HCT116 (cell line): ENCODE measurements at regions not wholly inside any gene's neighbourhood (a gene's known extent, or its start where the extent isn't known, plus 50 kb on each side); places are given as distances from the start of the nearest gene placed in this dataset.

Source experiments
- ATAC-seq: fragments of 200-7000 bp; cut with Tn5 transposase; 2 replicates; pipeline ENCODE4 v1.9.1; 2020; ENCODE audit warnings: mild to moderate bottlenecking, moderate library complexity
- BruUV-seq: library from RNA; stranded (reverse); fragments of 400-500 nt; replicated peaks from 2 replicates; lab custom pipeline; 2021; lab: Mats Ljungman, UMichigan
- CTCF ChIA-PET: fragments of 300-600 bp; sonication (Branson Sonifier 250); formaldehyde crosslinking; loops from one replicate; lab custom pipeline; 2021; ENCODE audit warnings: antibody characterized with exemption; lab: Charles Lee
- POLR2A ChIA-PET: fragments of 300-600, 350-600 bp; sonication (Branson Sonifier 250); formaldehyde crosslinking; loops from one replicate; lab custom pipeline; 2021; ENCODE audit warnings: antibody characterized with exemption; lab: Charles Lee
- RAD21 ChIA-PET, 2 experiments: fragments of 300-600 bp; sonication (Branson Sonifier 250); formaldehyde crosslinking; loops; one replicate each; lab custom pipeline; 2023; ENCODE audit warnings: low total read pairs in 2 of 2; ENCODE audit not compliant: uncharacterized antibody in 2 of 2, unreplicated experiment in 2 of 2, low non-redundant PET in 1 of 2; lab: Charles Lee
- DNase-seq: peaks from one replicate; pipeline ENCODE4 v3.0.0-alpha.2; 2010; ENCODE audit warnings: low read depth, low spot score
- H2AFZ ChIP-seq: fragments of 200-600 bp; shearing (Covaris generic), sonication (generic); 2 replicates; pipeline ENCODE4 v1.6.1; 2017; ENCODE audit warnings: low read depth, mixed run types, mixed read lengths, antibody characterized with exemption, low read length; ENCODE audit not compliant: poor library complexity, severe bottlenecking
- H3K27ac ChIP-seq: 2 replicates; pipeline ENCODE4 v1.5.1; 2012; ENCODE audit warnings: low read depth, low read length
- H3K27me3 ChIP-seq: fragments of 200-600 bp; sonication (generic); 2 replicates; pipeline ENCODE4 v1.6.1; 2016; ENCODE audit warnings: mixed run types, low read length, mixed read lengths; ENCODE audit not compliant: insufficient read depth
- H3K36me3 ChIP-seq, 2 experiments: fragments of 200-500 bp in 1 of 2; fragments of 200-600 bp in 1 of 2; sonication (Bioruptor generic) in 1 of 2; sonication (generic) in 1 of 2; 2 replicates each; pipeline versions ENCODE4 v1.5.1 to v1.6.1; 2014 to 2016; ENCODE audit warnings: low read length in 2 of 2, inconsistent platforms in 1 of 2, mixed read lengths in 1 of 2, mixed run types in 1 of 2; ENCODE audit not compliant: insufficient read depth in 2 of 2, control insufficient read depth in 1 of 2
- H3K4me1 ChIP-seq, 2 experiments: fragments of 200-600 bp in 1 of 2; sonication (generic) in 1 of 2; 2 replicates each; pipeline versions ENCODE4 v1.5.1 to v1.6.1; 2012 to 2017; ENCODE audit warnings: low read length in 2 of 2, inconsistent platforms in 1 of 2, mild to moderate bottlenecking in 1 of 2, mixed read lengths in 1 of 2, mixed run types in 1 of 2, moderate library complexity in 1 of 2; ENCODE audit not compliant: insufficient read depth in 2 of 2, control insufficient read depth in 1 of 2
- H3K4me2 ChIP-seq: fragments of 200-600 bp; sonication (generic); 2 replicates; pipeline ENCODE4 v1.6.1; 2017; ENCODE audit warnings: mixed run types, low read length, mixed read lengths
- H3K4me3 ChIP-seq, 2 experiments: fragments of 200-600 bp in 1 of 2; sonication (generic) in 1 of 2; replicated peaks in 1 of 2; 2 replicates each; pipeline ENCODE4 v1.5.1; 2011 to 2016; ENCODE audit warnings: low read length in 2 of 2, control low read depth in 1 of 2, low read depth in 1 of 2, mild to moderate bottlenecking in 1 of 2, mixed read lengths in 1 of 2, mixed run types in 1 of 2
- H3K79me2 ChIP-seq: fragments of 200-600 bp; sonication (generic); 2 replicates; pipeline ENCODE4 v1.6.1; 2017; ENCODE audit warnings: mild to moderate bottlenecking, mixed run types, low read length, moderate library complexity, mixed read lengths; ENCODE audit not compliant: insufficient read depth
- H3K9ac ChIP-seq: fragments of 200-600 bp; sonication (generic); 2 replicates; pipeline ENCODE4 v1.6.1; 2016; ENCODE audit warnings: low read length, mixed read lengths
- H3K9me2 ChIP-seq: fragments of 200-600 bp; sonication (generic), shearing (Covaris generic); 2 replicates; pipeline ENCODE4 v1.6.1; 2017; ENCODE audit warnings: mixed run types, mild to moderate bottlenecking, moderate library complexity; ENCODE audit not compliant: insufficient read depth
- H3K9me3 ChIP-seq, 2 experiments: fragments of 200-500 bp in 1 of 2; fragments of 200-600 bp in 1 of 2; sonication (Bioruptor generic) in 1 of 2; sonication (generic) in 1 of 2; 2 replicates each; pipeline ENCODE4 v1.6.1; 2014 to 2017; ENCODE audit warnings: low read length in 2 of 2, mixed read lengths in 2 of 2, inconsistent platforms in 1 of 2, low read depth in 1 of 2, mild to moderate bottlenecking in 1 of 2, mixed run types in 1 of 2, moderate library complexity in 1 of 2; ENCODE audit not compliant: control insufficient read depth in 1 of 2, insufficient read depth in 1 of 2
- H4K20me1 ChIP-seq: fragments of 200-600 bp; sonication (generic), shearing (Covaris generic); 2 replicates; pipeline ENCODE4 v1.6.1; 2017; ENCODE audit warnings: mixed run types, mild to moderate bottlenecking, moderate library complexity; ENCODE audit not compliant: insufficient read depth
- CBX3 ChIP-seq: IDR thresholded peaks from 2 replicates; pipeline ENCODE4 v1.6.1; 2012; ENCODE audit warnings: low read depth
- CTCF ChIP-seq, 3 experiments: fragments of 200-600 bp in 1 of 3; sonication (generic) in 1 of 3; IDR thresholded peaks in 2 of 3; conservative IDR thresholded peaks in 1 of 3; 2 replicates each; pipeline ENCODE4 v1.5.1; 2012 to 2017; ENCODE audit warnings: low read depth in 2 of 3, low read length in 2 of 3, antibody characterized with exemption in 1 of 3, borderline replicate concordance in 1 of 3, control low read depth in 1 of 3, mild to moderate bottlenecking in 1 of 3, mixed read lengths in 1 of 3, mixed run types in 1 of 3, moderate library complexity in 1 of 3; ENCODE audit not compliant: insufficient read depth in 1 of 3
- EGR1 ChIP-seq: IDR thresholded peaks from 2 replicates; pipeline ENCODE4 v1.6.1; 2012; ENCODE audit warnings: low read depth
- ELF1 ChIP-seq: IDR thresholded peaks from 2 replicates; pipeline ENCODE4 v1.6.1; 2012; ENCODE audit warnings: low read depth, borderline replicate concordance
- EZH2 ChIP-seq: fragments of 200-600 bp; sonication (generic); IDR thresholded peaks from 2 replicates; pipeline ENCODE4 v1.6.1; 2017; ENCODE audit warnings: antibody characterized with exemption, mixed run types
- EZH2phosphoT487 ChIP-seq: fragments of 200-600 bp; IDR thresholded peaks from 2 replicates; pipeline ENCODE4 v1.6.1; 2018; ENCODE audit warnings: antibody characterized with exemption, borderline replicate concordance
- FOSL1 ChIP-seq: IDR thresholded peaks from 2 replicates; pipeline ENCODE4 v1.6.1; 2012; ENCODE audit warnings: low read depth
- JUND ChIP-seq: IDR thresholded peaks from 2 replicates; pipeline ENCODE4 v1.6.1; 2012
- POLR2A ChIP-seq: IDR thresholded peaks from 2 replicates; pipeline ENCODE4 v1.7.0; 2011; ENCODE audit warnings: borderline replicate concordance; ENCODE audit not compliant: insufficient read depth, insufficient read length; ENCODE audit errors: extremely low read depth
- REST ChIP-seq: IDR thresholded peaks from 2 replicates; pipeline ENCODE4 v1.6.1; 2012; ENCODE audit warnings: low read depth
- SIN3A ChIP-seq: IDR thresholded peaks from 2 replicates; pipeline ENCODE4 v1.6.1; 2012; ENCODE audit warnings: low read depth
- TCF7L2 ChIP-seq: IDR thresholded peaks from 2 replicates; pipeline ENCODE4 v1.7.0; 2011; ENCODE audit warnings: borderline replicate concordance, inconsistent platforms; ENCODE audit not compliant: insufficient read depth, insufficient read length; ENCODE audit errors: extremely low read depth
- YY1 ChIP-seq: IDR thresholded peaks from 2 replicates; pipeline ENCODE4 v1.6.1; 2011; ENCODE audit warnings: low read length, low read depth, moderate library complexity, mild to moderate bottlenecking; ENCODE audit not compliant: insufficient replicate concordance; ENCODE audit errors: extremely low read depth
- ZNF274 ChIP-seq: fragments of 200-500 bp; sonication (Bioruptor generic); IDR thresholded peaks from 2 replicates; pipeline ENCODE4 v1.6.1; 2014; ENCODE audit warnings: mild to moderate bottlenecking, low read depth, low read length, inconsistent platforms
- intact Hi-C: fragments of 100-400 bp; cut with micrococcal nuclease; formaldehyde crosslinking; loops from 2 replicates; pipeline ENCODE4 v1.10.0; 2022
- TF ChIP-seq, protein P1 (sequence below): IDR thresholded peaks from 2 replicates; pipeline ENCODE4 v1.6.1; 2012

DNA sequence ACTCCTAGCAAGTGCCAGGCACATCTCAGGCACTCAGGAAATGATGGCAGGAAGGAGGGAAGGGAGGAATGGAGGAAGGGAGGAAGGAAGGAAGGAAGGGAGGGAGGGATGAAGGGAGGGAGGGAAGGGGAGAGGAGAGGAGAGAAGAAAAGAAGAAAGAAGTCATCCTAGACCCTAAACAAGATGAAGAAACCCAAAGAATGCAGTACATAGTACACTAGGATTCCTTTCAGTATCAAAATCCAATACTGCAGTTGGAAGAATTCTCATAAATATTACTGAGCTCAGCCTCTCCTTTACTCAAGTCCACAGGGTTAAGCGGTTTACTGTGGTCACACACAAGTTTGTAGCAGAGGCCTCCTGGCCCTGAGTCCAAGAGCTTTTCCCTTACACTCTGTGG is 155.7 kb upstream of the ETAA1 start:
- H3K4me2 ChIP-seq: no peak overlapping the region
- no peak overlapping the region for H2AFZ ChIP-seq
- no peaks in the 10 kb centered on the region for H3K9me3 ChIP-seq
- no peak for TF ChIP-seq SIN3A
- TF ChIP-seq REST: no peak
- TF ChIP-seq CTCF (IDR thresholded peaks at IDR 0.05 in 2 of 3, conservative IDR thresholded peaks at IDR 0.05 in 1 of 3; ENCODE audit: borderline replicate concordance in 1 of 3, insufficient read depth in 1 of 3, low read depth in 2 of 3, low read length in 2 of 3): no peak
- no peak for TF ChIP-seq JUND
- TF ChIP-seq ZNF274: no peak
- TF ChIP-seq CBX3: no peak
- TF ChIP-seq POLR2A: no peak
- TF ChIP-seq EZH2: no peak
- TF ChIP-seq EZH2phosphoT487: no peak
- TF ChIP-seq, protein P1, sequence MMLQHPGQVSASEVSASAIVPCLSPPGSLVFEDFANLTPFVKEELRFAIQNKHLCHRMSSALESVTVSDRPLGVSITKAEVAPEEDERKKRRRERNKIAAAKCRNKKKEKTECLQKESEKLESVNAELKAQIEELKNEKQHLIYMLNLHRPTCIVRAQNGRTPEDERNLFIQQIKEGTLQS: no peak
- no peak for TF ChIP-seq EGR1
- no peak for TF ChIP-seq ELF1
- TF ChIP-seq TCF7L2: no peak
- TF ChIP-seq YY1: no peak
- TF ChIP-seq FOSL1: no peak
- H3K9me2 ChIP-seq: no peaks in the 10 kb centered on the region
- no TSS peak for BruUV-seq
- ATAC-seq: no peak
- H3K4me1 ChIP-seq: no peaks in the 10 kb centered on the region
- no peak overlapping the region for H3K9ac ChIP-seq
- H4K20me1 ChIP-seq: no peaks in the 10 kb centered on the region
- POLR2A ChIA-PET: no interaction called here
- H3K27ac ChIP-seq: no peak overlapping the region
- intact Hi-C loops: no loop called here
- no peaks in the 10 kb centered on the region for H3K36me3 ChIP-seq
- CTCF ChIA-PET: no interaction called here
- H3K79me2 ChIP-seq: no peaks in the 10 kb centered on the region
- no peak overlapping the region for H3K4me3 ChIP-seq
- DNase-seq: no peak
- peaks cover 6% of the 10 kb centered on the region for H3K27me3 ChIP-seq
- RAD21 ChIA-PET: no interaction called here
